Stimulated activated CD4-positive, alpha-beta T cell treated with anti-CD3 and anti-CD28 coated beads, TNF-alpha, amount 100 ng/mL, for 1 hour (primary cell): ENCODE measurements at regions not wholly inside any gene's neighbourhood (a gene's known extent, or its start where the extent isn't known, plus 50 kb on each side); places are given as distances from the start of the nearest gene placed in this dataset.
"Not testable (repeated sequence)": the region's sequence is repeated elsewhere in the genome, so short reads cannot be mapped to it uniquely, and the experiment has no call there.

Experiments
- DNase-seq, 3 donors: peaks; one replicate each; pipeline ENCODE4 v3.0.0-alpha.2; 2020; ENCODE audit warnings: low read depth in 3 of 3, low spot score in 1 of 3

DNA sequence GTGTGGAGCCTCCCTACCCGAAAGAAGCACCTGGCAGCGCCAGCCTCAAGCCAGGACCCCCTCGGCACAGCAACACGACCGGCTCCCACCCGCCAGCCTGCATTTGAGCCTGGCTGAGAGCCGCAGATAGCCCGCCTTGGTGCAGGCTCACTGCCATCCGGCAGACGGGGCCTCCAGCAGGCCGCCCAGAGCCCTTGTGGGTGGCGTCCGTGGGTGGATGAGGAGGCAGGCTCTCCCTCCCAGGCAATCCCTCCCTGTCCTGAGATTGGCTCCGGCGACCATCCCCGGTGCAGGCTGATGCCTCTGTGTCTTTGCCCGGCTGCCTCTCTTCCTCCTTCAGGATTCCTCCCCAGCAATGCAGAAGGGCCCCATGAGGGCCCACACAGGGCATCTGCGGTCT is 1527.9 kb downstream of the BRD1 start:
- no peak for DNase-seq

DNA sequence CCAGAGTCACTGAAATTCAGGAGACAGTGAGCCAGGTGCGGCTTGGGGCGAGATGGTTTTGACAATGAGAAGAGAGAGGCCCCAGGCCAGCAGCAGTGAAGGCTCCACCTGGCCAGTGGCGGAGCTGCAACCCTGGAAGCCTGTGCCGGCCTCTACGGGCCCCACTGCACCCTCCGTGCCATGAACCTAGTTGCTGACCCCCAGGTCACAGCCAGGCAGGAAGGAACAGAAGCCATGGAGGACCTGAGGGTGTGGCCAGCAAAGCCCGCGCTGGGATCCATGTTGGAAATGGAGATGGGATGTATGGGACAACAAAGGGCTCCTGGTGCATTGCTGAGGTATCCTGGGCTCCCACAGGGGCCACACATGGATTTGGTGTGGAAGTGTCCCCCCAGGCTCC is 1528.5 kb downstream of the BRD1 start:
- DNase-seq: no peak

GRCh38 chr22:48297296-48297695 is 1530.4 kb downstream of the BRD1 start:
- no peak for DNase-seq

DNA sequence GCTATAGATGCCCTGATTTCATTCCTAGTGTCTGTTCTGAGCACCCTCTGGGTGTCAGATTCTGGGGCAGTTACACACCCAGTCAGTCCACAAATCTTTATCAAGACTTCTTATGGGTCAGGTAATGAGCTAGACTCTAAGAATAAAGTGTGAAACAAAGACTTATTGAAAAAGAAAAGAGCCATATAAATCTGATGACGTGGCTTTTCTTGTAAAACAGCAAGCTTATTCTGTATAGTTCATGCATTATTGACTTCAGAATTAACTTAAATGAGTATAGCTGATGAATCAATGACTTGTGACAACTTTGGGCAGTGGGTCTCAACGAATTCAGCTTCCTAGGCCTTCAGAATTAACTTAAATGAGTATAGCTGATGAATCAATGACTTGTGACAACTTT is 1527.5 kb downstream of the TBC1D22A start:
- not testable (repeated sequence) for DNase-seq

- DNase-seq: no peak
Observed at GRCh38 chr22:48288376-48288940, 1526.0 kb downstream of the TBC1D22A start.

DNA sequence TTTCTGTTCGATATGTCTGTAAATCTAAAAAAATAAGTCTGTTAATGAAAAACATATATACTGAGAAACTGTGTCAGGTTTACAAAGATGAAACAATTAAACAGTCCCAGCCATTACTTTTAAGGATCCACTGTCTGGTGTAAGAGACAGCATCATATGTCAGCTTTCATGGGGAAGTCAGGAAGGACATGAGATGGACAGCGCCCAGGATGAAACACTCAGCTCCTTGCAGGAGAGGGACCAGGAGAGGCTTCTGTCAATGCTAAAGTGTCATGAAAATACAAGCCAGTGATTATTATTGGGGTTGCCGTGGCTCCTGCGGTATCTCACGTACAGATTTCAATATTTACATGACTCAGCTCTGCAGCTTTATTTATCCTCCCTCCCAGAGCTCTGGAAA is 1524.6 kb downstream of the TBC1D22A start:
- DNase-seq: no peak

DNA sequence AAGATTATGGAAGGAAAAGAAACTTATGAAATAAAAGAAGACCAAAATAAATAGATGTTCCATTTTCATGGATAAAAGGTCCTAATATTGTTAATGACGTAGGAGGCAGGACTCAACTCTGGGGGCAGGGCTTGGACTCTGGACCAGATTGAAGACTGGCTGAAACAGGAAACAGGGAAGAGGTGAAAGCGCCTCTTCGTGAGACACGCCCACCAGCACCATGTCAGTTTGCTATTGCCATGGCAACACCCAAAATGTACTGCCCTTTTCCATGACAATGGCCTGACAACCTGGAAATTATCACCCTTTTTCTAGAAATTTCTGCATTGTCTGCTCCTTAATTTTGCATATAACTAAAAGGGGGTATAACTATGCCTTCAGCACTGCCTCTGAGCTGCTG is 1522.2 kb downstream of the TBC1D22A start:
- no peak for DNase-seq

- DNase-seq: no peak
Observed at GRCh38 chr22:48282804-48283203, 1520.4 kb downstream of the TBC1D22A start.

DNA sequence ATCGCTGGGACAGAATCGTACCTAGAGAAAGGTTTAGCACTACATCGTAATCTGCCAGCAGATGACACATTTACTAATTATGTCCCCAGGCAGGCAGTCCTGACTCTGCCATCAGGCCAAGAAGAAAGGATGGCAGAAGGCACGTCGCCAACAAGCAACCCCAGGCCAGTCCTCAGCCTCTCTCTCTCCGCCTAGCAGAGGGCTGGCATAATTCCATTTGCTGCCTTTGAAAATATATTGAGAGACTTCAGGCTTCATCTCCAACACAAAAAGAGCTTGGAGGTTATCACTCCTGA is 1517.0 kb downstream of the TBC1D22A start:
- no peak for DNase-seq

- DNase-seq: no peak
Observed at GRCh38 chr22:48278620-48279460, 1516.4 kb downstream of the TBC1D22A start.

DNA sequence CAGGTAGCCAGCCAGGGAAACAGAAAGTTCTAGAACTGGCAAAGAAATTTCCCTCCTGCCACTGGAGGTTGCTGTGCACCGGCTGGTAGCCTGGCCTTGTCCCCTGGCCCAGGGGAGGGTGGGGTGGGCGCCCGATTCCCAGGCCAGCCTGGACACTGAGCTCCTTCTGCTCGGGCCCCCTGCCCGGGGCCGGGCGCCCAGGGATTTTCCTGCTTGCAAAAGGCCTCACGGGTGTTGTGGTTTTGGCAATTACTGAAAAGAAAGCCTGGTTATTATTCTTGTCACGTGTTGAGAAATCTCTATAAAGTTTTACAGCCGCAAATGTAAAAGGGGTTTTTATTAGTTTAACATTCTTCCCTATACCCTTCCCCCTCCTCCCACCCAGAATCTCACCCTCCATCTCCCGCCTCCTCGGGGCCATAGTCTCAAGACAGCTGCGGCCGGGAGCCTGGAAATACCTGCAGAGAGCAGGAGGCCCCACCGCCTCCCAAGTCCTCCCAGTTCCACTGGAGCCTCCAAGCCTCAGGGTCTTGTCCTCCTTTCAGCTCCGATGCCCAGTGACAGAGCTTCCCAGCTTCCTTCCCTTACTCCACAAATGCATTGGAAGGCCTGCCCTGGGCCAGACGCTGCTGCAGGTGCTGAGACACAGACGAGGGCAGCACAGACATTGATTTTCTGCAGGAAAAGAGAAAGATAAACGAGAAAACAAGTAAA is 1515.6 kb downstream of the TBC1D22A start:
- no peak for DNase-seq

DNA sequence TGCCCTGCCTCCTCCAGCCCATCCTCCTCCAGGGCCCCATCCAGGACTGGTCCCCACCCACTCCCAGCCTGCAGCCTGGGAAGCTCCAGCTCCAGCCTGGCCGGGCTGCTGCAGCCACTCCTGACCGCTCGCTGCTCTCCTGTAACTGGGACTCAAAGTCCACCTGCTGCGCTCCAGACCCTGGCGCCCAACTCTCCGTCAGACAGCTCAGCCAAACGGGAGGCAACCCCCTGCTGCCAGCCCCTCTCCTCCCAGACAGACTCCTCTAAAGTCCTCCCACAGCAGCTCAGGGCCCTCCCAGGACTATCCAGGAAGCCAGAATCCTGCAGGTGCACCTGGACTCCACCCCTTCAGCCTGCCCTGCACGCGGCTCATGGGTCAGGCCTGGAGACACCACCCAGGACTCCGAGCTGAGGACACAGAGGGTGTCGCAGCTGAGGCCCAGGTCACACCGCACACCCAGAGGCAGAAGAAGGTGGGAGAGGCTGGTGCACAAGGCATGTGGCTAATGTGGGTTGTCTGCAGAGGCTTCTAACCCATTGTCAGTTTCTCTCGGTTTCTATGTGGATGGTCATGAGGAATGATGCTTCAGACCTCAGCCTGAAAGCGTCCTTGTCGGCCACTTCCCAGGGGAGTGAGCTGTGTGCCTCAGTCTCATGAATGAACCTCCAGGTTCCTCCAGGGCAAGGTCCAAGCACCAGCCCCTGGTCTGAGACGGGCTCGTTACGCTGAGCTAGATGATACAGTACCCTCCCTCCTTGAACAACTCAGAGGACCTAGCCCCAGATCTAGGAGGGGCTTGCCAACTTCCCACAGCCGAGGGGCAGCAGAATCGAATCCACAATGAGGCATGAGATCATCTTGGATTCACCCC is 1514.8 kb downstream of the TBC1D22A start:
- no peak for DNase-seq

- no peak for DNase-seq
Observed at GRCh38 chr22:48275412-48275811, 1513.0 kb downstream of the TBC1D22A start.

- DNase-seq: no peak
Observed at GRCh38 chr22:48270731-48271130, 1508.3 kb downstream of the TBC1D22A start.

GRCh38 chr22:48268771-48269552 is 1506.5 kb downstream of the TBC1D22A start:
- DNase-seq: no peak

- DNase-seq: no peak
Observed at GRCh38 chr22:48268293-48268692, 1505.8 kb downstream of the TBC1D22A start.

DNA sequence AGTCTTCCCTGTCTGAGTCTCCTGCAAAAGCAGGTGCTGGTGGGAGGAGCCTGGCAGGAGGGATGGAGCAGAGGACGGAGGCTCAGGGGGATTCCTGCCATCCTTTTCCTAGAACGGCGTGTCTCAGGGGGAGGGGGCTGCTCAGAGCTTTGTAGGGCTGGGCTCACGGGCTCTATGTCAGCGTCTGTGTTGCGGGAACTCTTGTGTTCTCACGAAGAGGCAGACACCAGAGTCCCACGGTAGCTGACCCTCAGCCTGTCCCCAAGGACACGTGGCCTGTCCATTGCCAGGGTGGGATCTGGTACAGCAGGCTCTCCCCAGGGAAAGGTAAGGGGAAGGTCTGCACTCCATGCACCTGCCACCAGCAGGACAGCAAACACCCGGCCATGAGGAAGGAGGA is 1505.2 kb downstream of the TBC1D22A start:
- no peak for DNase-seq

- no peak for DNase-seq
Observed at GRCh38 chr22:48265000-48265625, 1502.7 kb downstream of the TBC1D22A start.

DNA sequence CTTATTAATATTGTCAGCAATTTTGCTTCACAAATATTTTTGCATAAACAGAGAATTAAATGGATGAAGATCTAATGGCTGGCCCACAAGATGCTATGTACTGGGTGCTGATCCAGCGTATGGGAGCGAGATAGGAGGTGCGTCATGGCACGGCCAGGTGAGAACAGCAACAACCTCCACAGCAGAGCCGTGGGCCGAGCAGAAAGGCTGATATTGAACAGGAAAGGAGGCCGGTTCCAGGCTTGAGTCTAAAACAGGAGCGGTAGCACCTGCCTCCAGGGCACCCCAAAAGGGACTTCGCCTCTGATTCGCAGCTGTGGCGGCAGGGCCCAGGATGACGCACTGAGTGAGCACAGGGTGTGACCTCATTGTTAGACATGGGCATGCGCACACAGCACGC is 1502.1 kb downstream of the TBC1D22A start:
- DNase-seq: no peak

DNA sequence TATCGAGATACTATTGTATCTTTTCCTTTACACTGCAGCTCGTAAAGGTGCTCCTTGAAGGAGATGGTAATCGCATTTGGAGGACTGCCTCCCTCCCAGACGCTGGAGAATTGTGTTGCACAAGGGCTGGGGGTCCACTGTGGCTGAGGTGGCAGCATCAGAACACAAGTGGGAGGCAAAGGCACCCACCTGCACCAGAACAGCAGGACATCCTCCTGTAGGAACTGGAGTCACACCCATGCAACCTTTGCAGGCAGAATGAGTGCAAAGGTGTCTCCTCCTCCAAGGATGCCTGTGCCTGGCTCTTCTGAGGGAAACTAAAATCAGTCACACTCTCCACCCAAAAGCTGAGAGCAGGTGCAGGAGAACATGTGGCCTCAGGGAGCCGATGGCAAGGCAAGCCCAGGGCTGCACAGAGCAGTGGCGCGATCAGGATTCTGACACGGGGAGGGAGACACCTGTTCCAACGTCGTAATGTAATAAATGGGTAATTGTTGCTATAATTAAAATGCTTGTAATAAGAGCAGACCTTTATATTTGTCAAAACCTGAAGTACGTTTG is 1501.4 kb downstream of the TBC1D22A start:
- DNase-seq: no peak
